H9 (cell line): ENCODE measurements at regions not wholly inside any gene's neighbourhood (a gene's known extent, or its start where the extent isn't known, plus 50 kb on each side); places are given as distances from the start of the nearest gene placed in this dataset.

Source experiments
- DNase-seq: peaks from one replicate; pipeline ENCODE4 v3.0.0-alpha.2; 2017
- H2AFZ ChIP-seq: one replicate; pipeline ENCODE4 v1.6.1; 2013; ENCODE audit warnings: mild to moderate bottlenecking, low read length, control low read depth, moderate library complexity
- H2AK5ac ChIP-seq: 2 replicates; pipeline ENCODE4 v1.6.1; 2013; ENCODE audit warnings: low read length, control low read depth, mixed read lengths; ENCODE audit not compliant: insufficient read length
- H2BK120ac ChIP-seq: one replicate; pipeline ENCODE4 v1.6.1; 2013; ENCODE audit warnings: low read depth, mild to moderate bottlenecking, low read length, control low read depth, inconsistent platforms; ENCODE audit not compliant: poor library complexity, severe bottlenecking
- H2BK12ac ChIP-seq: 2 replicates; pipeline ENCODE4 v1.6.1; 2013; ENCODE audit warnings: low read length, control low read depth, mixed read lengths, low read depth; ENCODE audit not compliant: insufficient read length
- H2BK15ac ChIP-seq: 2 replicates; pipeline ENCODE4 v1.6.1; 2013; ENCODE audit warnings: low read depth, low read length, control low read depth
- H2BK20ac ChIP-seq: one replicate; pipeline ENCODE4 v1.6.1; 2013; ENCODE audit warnings: low read depth, mild to moderate bottlenecking, low read length, control low read depth, inconsistent platforms; ENCODE audit not compliant: poor library complexity, severe bottlenecking
- H2BK5ac ChIP-seq: 2 replicates; pipeline ENCODE4 v1.6.1; 2013; ENCODE audit warnings: low read length, control low read depth, mixed read lengths; ENCODE audit not compliant: insufficient read length
- H3K14ac ChIP-seq: 2 replicates; pipeline ENCODE4 v1.6.1; 2013; ENCODE audit warnings: low read length, control low read depth; ENCODE audit not compliant: insufficient read depth
- H3K18ac ChIP-seq: 2 replicates; pipeline ENCODE4 v1.6.1; 2013; ENCODE audit warnings: low read depth, mild to moderate bottlenecking, mixed read lengths, low read length, control low read depth; ENCODE audit not compliant: insufficient read length
- H3K23ac ChIP-seq: 2 replicates; pipeline ENCODE4 v1.6.1; 2013; ENCODE audit warnings: low read length, control low read depth, mixed read lengths, low read depth; ENCODE audit not compliant: insufficient read length
- H3K23me2 ChIP-seq: 2 replicates; pipeline ENCODE4 v1.6.1; 2013; ENCODE audit warnings: low read depth, mild to moderate bottlenecking, mixed read lengths, low read length, control low read depth; ENCODE audit not compliant: insufficient read length, poor library complexity, severe bottlenecking
- H3K27ac ChIP-seq: 2 replicates; pipeline ENCODE4 v1.5.1; 2013; ENCODE audit warnings: low read length, control low read depth, mixed read lengths, low read depth; ENCODE audit not compliant: insufficient read length
- H3K27me3 ChIP-seq: 2 replicates; pipeline ENCODE4 v1.6.1; 2013; ENCODE audit warnings: low read length, control low read depth, inconsistent platforms; ENCODE audit not compliant: insufficient read depth
- H3K4ac ChIP-seq: 2 replicates; pipeline ENCODE4 v1.6.1; 2013; ENCODE audit warnings: low read depth, mild to moderate bottlenecking, control low read depth, inconsistent platforms, low read length, moderate library complexity
- H3K4me1 ChIP-seq: 2 replicates; pipeline ENCODE4 v1.6.1; 2013; ENCODE audit warnings: low read length, control low read depth, inconsistent platforms; ENCODE audit not compliant: insufficient read depth
- H3K4me2 ChIP-seq: 2 replicates; pipeline ENCODE4 v1.6.1; 2013; ENCODE audit warnings: low read length, control low read depth, mixed read lengths; ENCODE audit not compliant: insufficient read length, insufficient read depth
- H3K56ac ChIP-seq: 2 replicates; pipeline ENCODE4 v1.6.1; 2013; ENCODE audit warnings: low read depth, mild to moderate bottlenecking, mixed read lengths, low read length, control low read depth; ENCODE audit not compliant: insufficient read length
- H3K79me1 ChIP-seq: 2 replicates; pipeline ENCODE4 v1.6.1; 2013; ENCODE audit warnings: low read depth, mild to moderate bottlenecking, moderate library complexity, low read length, control low read depth, inconsistent platforms; ENCODE audit not compliant: insufficient read depth, poor library complexity, severe bottlenecking
- H3K79me2 ChIP-seq: 2 replicates; pipeline ENCODE4 v1.6.1; 2013; ENCODE audit warnings: low read length, control low read depth, inconsistent platforms; ENCODE audit not compliant: insufficient read depth
- H3K9ac ChIP-seq: 2 replicates; pipeline ENCODE4 v1.6.1; 2013; ENCODE audit warnings: low read length, control low read depth, mixed read lengths; ENCODE audit not compliant: insufficient read length; ENCODE audit errors: extremely low read depth
- H3K9me3 ChIP-seq: one replicate; pipeline ENCODE4 v1.6.1; 2013; ENCODE audit warnings: low read depth, low read length, inconsistent platforms; ENCODE audit not compliant: control insufficient read depth
- H3T11ph ChIP-seq: one replicate; pipeline ENCODE4 v1.6.1; 2013; ENCODE audit warnings: mild to moderate bottlenecking, low read length, control low read depth, inconsistent platforms
- H4K20me1 ChIP-seq: one replicate; pipeline ENCODE4 v1.6.1; 2013; ENCODE audit not compliant: control insufficient read depth, insufficient read length, insufficient read depth
- H4K5ac ChIP-seq: 2 replicates; pipeline ENCODE4 v1.6.1; 2013; ENCODE audit warnings: low read depth, mild to moderate bottlenecking, mixed read lengths, low read length, control low read depth; ENCODE audit not compliant: insufficient read length
- H4K8ac ChIP-seq: replicated peaks from 2 replicates; pipeline ENCODE4 v1.6.1; 2013; ENCODE audit warnings: low read length, control low read depth, mixed read lengths, low read depth; ENCODE audit not compliant: insufficient read length
- H4K91ac ChIP-seq: 2 replicates; pipeline ENCODE4 v1.6.1; 2013; ENCODE audit warnings: low read depth, mild to moderate bottlenecking, moderate library complexity, mixed read lengths, low read length, control low read depth; ENCODE audit not compliant: insufficient read length
- H3K27ac Mint-ChIP-seq, 3 experiments: 2 replicates in 2 of 3; 3 replicates in 1 of 3; pipeline ENCODE4 v1.8.0; 2020 to 2021; ENCODE audit warnings: mixed read lengths in 3 of 3, mild to moderate bottlenecking in 1 of 3, moderate library complexity in 1 of 3
- H3K27me3 Mint-ChIP-seq: 2 replicates; pipeline ENCODE4 v1.8.0; 2021; ENCODE audit warnings: low read depth, mild to moderate bottlenecking, moderate library complexity, mixed read lengths
- H3K36me3 Mint-ChIP-seq, 3 experiments: 2 replicates in 2 of 3; 3 replicates in 1 of 3; pipeline ENCODE4 v1.8.0; 2020 to 2021; ENCODE audit warnings: low read depth in 3 of 3, mixed read lengths in 3 of 3; ENCODE audit not compliant: insufficient read depth in 1 of 3
- H3K4me1 Mint-ChIP-seq, 2 experiments: 2 replicates each; pipeline ENCODE4 v1.8.0; 2020; ENCODE audit warnings: mixed read lengths in 2 of 2
- H3K4me3 Mint-ChIP-seq, 2 experiments: 2 replicates in 1 of 2; 3 replicates in 1 of 2; pipeline ENCODE4 v1.8.0; 2020 to 2021; ENCODE audit warnings: mild to moderate bottlenecking in 2 of 2, mixed read lengths in 2 of 2, moderate library complexity in 1 of 2
- H3K9me3 Mint-ChIP-seq, 2 experiments: 2 replicates in 1 of 2; 3 replicates in 1 of 2; pipeline ENCODE4 v1.8.0; 2020; ENCODE audit warnings: mild to moderate bottlenecking in 2 of 2, mixed read lengths in 2 of 2, moderate library complexity in 1 of 2
- CTCF ChIP-seq: fragments of 200-600 bp; sonication (generic); conservative IDR thresholded peaks from 3 replicates; pipeline ENCODE4 v1.8.0; 2021; ENCODE audit warnings: antibody characterized with exemption, mild to moderate bottlenecking
- WGBS: extraction: QIAGEN DNeasy Blood & Tissue Kit; methylation state at CpG from one replicate; pipeline ENCODE4 v1.1.7; 2013; ENCODE audit warnings: missing lambda C conversion rate, low lambda C conversion rate, mixed read lengths; ENCODE audit not compliant: insufficient read length; ENCODE audit errors: extremely low coverage; 5-methylcytosine and 5-hydroxymethylcytosine counted together

- Histone ChIP-seq H3K4ac (no peak overlapping the region), H3K27ac (no peak overlapping the region), H2BK15ac (no peak overlapping the region), H3T11ph (no peak overlapping the region), H3K23me2 (no peaks in the 10 kb centered on the region), H2BK120ac (no peak overlapping the region), H2AK5ac (no peak overlapping the region), H2BK5ac (no peak overlapping the region), H3K9ac (no peak overlapping the region), H2BK20ac (no peak overlapping the region), H3K4me2 (no peak overlapping the region), H3K79me1 (no peaks in the 10 kb centered on the region), H3K56ac (no peak overlapping the region), H3K14ac (no peak overlapping the region), H4K8ac (no peak overlapping the region), H3K9me3 (no peaks in the 10 kb centered on the region), H4K5ac (no peak overlapping the region), H2BK12ac (no peak overlapping the region), H2AFZ (no peak overlapping the region), H3K27me3 (no peaks in the 10 kb centered on the region), H4K20me1 (no peaks in the 10 kb centered on the region), H3K79me2 (no peaks in the 10 kb centered on the region), H4K91ac (no peak overlapping the region), H3K23ac (no peak overlapping the region), H3K4me1 (no peaks in the 10 kb centered on the region), H3K18ac (no peak overlapping the region)
- H3K4me3 Mint-ChIP-seq = no peak overlapping the region
- H3K9me3 Mint-ChIP-seq = no peaks in the 10 kb centered on the region; a peak in 1 of 5 replicates
- TF ChIP-seq CTCF = no peak
- H3K27me3 Mint-ChIP-seq = no peaks in the 10 kb centered on the region
- H3K36me3 Mint-ChIP-seq = no peaks in the 10 kb centered on the region; a peak in 2 of 7 replicates
- whole genome bisulfite sequencing = no CpG with 5 or more reads among the region's 2 CpGs
- no peak for DNase-seq
- H3K4me1 Mint-ChIP-seq = no peaks in the 10 kb centered on the region
- no peak overlapping the region for H3K27ac Mint-ChIP-seq
These were observed 414.2 kb downstream of the KLF5 start for GRCh38 chr13:73473016-73473415.
